GM21367 (cell line): ENCODE measurements at regions not wholly inside any gene's neighbourhood (a gene's known extent, or its start where the extent isn't known, plus 50 kb on each side); places are given as distances from the start of the nearest gene placed in this dataset.

Experiments used
- ATAC-seq: cut with Tn5 transposase; IDR thresholded peaks from one replicate; pipeline ENCODE4 v1.9.1; 2021; ENCODE audit not compliant: unreplicated experiment

GRCh38 chr20:17819395-17820093 is 119.8 kb downstream of the BANF2 start:
- ATAC-seq: no peak

DNA sequence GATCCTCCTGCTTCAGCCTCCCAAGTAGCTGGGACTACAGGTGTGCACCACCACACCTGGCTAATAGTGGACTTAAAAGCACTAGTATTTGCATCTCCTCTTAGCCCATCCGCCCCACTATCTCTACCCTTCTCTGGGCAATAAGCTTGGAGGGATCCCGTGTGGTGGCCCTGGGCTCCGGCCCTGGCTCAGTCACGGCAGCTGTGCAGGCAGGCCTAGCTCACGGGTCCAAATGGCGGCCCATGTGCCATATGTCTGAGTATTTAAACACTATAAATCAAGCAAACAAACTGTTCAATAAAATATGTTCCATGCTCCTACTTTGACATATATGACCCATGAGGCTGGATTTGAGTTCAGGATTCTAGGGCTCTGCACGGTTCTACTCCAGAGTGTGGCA is 118.4 kb downstream of the BANF2 start:
- no peak for ATAC-seq

GRCh38 chr20:17816804-17817587 is 117.2 kb downstream of the BANF2 start:
- no peak for ATAC-seq

- ATAC-seq: no peak
Measured at GRCh38 chr20:17811628-17811965, 111.8 kb downstream of the BANF2 start.

DNA sequence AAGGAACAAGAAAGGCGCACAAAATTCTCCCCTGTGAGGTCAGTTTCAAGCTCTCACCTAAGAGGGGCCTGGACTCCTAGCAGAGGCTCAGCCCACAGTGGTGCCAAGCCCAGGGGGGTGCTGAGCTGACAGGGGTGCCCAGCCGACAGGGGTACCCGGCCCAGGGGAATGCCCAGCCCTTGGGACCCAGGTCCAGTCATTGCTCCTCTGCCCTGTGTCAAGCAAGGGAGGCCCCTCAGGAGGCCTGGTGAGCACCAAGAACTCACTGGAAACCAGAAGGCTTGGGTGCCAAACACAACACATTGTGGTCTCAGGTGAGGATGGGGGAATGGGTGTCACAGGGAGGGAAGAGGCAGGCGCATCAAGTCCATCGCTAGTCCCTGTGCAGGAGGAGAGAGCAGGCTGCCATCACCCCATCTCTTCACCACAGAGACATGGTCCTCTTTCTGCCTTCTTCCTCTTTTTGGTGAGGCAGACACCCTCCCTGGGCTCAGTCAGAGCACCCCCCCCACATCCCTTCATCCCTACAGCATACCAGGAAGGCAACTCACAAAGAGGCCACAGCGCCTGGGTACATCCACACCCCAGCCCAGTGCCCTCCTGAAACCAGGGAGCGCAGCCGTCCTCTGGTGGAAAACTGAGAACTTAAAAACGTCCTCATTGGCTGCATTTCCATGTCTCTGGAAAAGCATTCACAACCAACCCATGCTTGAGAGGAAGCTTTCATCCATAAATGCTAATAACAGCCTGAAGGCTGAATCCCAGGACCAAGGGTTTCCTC is 111.3 kb downstream of the BANF2 start:
- no peak for ATAC-seq

GRCh38 chr20:17810062-17810631 is 110.4 kb downstream of the BANF2 start:
- ATAC-seq: no peak

DNA sequence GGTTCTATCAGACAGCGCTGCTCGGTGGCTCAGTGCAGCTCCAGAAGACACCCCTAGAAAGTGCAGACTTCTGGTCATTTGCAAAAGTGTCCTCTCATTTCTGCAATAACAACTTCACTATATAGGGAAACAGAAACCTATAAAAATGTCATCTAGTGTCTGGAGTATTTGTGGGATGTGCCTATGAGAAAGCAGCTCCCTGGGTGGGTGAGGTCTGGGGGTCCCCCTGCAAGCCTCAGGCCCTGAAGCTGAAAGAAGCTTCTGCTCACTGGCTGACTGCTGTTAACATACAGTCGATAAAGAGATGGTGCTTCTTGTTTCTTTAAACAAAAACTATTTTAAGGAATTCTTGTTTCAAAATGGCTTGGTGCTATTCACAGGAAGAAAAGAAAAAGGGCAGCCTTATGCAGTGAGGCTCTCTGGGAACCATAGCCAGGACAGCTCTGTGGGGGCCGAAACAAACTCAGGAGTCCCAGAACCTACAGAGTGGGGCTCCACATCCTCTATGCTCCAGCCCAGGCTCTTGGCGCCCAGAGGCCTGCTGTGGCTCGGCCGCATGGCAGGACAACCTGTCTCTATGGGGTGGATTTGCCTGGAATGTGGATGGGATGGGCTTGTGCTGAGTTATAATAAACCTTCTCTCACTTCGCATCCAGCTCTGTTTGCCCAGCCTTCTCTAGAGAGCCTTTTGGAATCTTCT is 109.7 kb downstream of the BANF2 start:
- no peak for ATAC-seq

GRCh38 chr20:17808782-17809181 is 109.0 kb downstream of the BANF2 start:
- no peak for ATAC-seq

DNA sequence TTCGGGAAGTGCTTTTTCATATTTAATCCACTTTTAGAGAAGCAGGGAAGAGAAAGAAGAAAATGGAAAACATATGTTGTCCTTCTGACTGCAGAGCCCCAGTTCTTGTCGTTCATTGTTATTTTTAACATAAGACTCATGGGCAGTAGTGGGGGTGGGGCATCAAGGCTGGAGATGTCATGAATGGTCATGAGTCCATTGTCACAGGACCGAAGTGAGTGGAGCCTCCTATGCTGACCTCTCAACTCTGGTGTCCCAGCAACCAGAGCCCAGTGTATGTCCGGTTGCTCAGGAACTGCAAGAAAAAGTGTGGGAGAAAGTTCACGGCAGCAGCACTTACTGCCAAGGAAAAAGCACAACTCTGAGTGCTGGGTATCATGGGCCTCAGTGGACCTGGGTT is 108.6 kb downstream of the BANF2 start:
- no peak for ATAC-seq

DNA sequence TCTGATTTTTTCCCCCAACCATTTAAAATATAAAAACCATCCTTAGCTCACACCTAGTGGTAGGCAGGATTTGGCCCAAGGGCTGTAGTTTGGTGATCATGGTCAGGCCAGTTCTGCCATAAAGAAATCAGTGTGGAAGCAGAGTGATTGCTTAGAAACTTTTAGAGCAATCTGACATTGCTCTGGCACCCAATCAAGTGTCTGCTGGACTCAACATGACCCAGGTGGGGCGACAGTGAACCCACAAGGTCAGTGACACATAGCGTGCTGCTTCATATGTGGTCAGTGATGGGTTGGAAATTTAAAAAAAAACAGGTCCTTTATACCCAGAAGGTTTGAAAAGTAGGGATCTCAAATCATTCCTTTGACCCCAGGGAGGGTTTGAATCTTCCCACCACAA is 107.9 kb downstream of the BANF2 start:
- no peak for ATAC-seq

DNA sequence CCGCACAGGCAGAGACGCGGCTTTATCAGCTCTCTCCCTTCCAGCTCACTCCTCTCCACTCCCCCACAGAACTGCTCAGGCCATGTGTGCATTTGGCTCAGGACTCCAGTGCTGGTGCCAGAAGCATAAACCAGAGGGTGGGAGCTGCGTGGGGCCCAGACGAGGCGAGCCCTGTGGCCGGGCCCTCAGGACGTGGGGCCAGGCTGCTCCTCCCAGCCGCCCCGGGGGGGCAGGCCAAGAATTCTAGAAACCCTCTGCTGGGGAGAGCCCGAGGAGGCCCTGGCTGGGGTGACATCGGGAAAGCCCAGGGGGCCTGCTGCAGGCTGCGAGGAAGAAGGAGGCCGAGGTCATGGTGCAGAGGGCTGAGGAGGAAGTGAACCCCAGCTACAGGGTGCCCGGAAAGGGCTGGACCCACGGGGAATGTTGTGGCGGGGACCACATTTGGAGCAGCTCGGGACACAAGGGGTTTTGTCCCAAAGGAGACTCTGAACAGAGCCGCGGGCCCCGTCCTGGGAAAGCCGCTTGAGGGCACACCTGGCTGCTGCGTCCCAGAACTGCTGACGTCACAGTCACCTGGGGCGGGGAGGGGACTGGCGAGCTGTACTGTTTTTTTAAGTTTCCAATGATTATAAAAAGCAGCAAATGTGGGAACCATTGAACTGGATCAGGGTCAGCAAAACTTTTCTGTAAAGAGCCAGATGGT is 107.1 kb downstream of the BANF2 start:
- no peak for ATAC-seq

- no peak for ATAC-seq
Measured at GRCh38 chr20:17806107-17806506, 106.3 kb downstream of the BANF2 start.

- ATAC-seq: no peak
Measured at GRCh38 chr20:17803765-17804164, 104.0 kb downstream of the BANF2 start.

DNA sequence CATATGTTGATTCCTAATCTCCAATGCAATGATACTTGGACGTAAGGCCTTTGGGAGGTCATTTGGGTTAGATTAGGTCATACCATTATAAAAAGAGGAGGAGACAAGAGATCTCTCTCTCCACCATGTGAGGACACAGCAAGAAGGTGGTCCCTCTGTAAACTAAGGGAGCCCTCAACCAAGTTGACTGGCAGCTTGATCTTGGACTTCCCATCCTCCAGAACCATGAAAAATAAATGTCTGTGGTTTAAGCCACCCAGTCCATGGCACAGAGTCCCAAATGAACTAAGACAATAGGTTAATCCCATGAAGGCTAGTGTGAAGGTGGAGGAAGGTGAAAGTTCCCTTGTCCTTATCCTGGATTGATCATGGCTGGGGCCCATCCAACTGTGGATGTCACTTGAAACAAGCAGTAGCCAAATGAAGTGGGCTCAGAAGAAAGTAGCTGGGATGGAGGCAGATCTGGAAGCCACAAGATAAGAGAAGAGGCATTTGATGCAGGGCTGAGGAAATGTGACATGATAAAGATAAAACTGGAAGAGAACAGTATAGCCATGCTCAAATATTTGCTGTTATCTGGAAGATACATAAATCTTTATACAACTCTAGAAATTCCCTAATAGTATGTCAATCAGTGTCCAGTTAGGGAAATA is 99.9 kb downstream of the BANF2 start:
- ATAC-seq: no peak

- no peak for ATAC-seq
Measured at GRCh38 chr20:17798601-17799000, 98.8 kb downstream of the BANF2 start.

- ATAC-seq: no peak
Measured at GRCh38 chr20:17797579-17797978, 97.8 kb downstream of the BANF2 start.

GRCh38 chr20:17797161-17797560 is 97.4 kb downstream of the BANF2 start:
- no peak for ATAC-seq

GRCh38 chr20:17796091-17796563 is 96.4 kb downstream of the BANF2 start:
- ATAC-seq: no peak

DNA sequence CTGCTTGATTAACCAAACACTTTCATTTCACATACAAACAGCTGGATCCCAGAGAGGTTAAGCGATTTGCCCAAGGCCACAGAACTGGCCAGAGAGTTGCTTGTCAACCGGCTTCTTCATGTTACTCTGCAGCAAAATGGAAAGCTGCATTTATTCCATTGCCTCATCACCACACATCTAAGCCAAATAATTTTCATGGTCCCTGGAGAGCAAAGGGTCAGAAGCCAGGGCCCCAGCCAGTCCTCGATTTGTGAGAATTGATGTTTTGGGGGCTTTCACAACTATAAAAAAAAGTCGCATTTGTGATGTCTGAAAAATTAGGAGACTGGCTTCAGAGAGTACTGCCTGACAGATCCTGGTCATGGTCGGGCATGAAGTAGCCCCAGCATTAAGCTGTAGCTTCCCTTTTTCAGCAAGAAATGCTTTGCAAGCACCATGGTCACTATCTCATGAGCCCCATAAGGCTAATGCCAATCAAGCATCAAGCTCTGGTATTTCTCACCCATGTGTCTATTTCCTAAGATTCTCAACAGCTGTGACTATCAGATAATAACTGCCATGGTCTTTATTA is 95.8 kb downstream of the BANF2 start:
- ATAC-seq: no peak
